ENCODE measurements at regions not wholly inside any gene's neighbourhood (a gene's known extent, or its start where the extent isn't known, plus 50 kb on each side); places are given as distances from the start of the nearest gene placed in this dataset.

DNA sequence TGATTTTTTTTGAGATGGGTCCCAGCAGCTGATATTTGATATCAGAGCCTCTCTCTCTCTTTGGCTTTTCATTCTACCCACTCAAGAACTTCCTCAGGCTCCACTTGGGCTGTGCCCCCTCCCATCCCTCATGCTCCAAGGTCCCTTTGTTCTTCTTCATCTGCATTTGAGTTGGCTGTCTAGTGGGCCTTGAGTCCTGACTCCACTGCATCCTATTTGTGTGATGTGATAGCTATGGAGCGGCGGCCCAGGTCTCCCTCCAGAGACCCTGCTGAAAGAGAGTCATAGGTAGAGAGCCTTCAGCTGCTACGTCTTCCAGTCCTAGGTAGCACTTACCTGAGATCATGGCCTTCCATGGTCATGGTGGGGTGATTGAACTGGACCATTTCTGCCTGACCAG lies 123.1 kb upstream of the VRK1 start:
- TF ChIP-seq, protein P1, sequence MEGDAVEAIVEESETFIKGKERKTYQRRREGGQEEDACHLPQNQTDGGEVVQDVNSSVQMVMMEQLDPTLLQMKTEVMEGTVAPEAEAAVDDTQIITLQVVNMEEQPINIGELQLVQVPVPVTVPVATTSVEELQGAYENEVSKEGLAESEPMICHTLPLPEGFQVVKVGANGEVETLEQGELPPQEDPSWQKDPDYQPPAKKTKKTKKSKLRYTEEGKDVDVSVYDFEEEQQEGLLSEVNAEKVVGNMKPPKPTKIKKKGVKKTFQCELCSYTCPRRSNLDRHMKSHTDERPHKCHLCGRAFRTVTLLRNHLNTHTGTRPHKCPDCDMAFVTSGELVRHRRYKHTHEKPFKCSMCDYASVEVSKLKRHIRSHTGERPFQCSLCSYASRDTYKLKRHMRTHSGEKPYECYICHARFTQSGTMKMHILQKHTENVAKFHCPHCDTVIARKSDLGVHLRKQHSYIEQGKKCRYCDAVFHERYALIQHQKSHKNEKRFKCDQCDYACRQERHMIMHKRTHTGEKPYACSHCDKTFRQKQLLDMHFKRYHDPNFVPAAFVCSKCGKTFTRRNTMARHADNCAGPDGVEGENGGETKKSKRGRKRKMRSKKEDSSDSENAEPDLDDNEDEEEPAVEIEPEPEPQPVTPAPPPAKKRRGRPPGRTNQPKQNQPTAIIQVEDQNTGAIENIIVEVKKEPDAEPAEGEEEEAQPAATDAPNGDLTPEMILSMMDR (conservative IDR thresholded peaks at IDR 0.05 in 1 of 2, IDR thresholded peaks at IDR 0.05 in 1 of 2; ENCODE audit: low read depth in 1 of 2, low read length in 2 of 2): no peak
- no peak for TF ChIP-seq EZH2 (IDR thresholded peaks at IDR 0.05; ENCODE audit: low read length, missing control alignments)
- no peak for DNase-seq (ENCODE audit: low read depth in 2 of 2)
- Histone ChIP-seq H3K9ac (ENCODE audit: insufficient read depth, low read length) (no peak overlapping the region), H3K36me3 (ENCODE audit: control insufficient read depth, insufficient read depth, low read length) (no peaks in the 10 kb centered on the region), H3K27ac (ENCODE audit: insufficient read depth, low read length) (no peak overlapping the region), H3K9me3 (ENCODE audit: control insufficient read depth, insufficient read depth, low read depth, low read length) (no peaks in the 10 kb centered on the region), H2AFZ (ENCODE audit: low read length) (no peak overlapping the region), H3K27me3 (ENCODE audit: control insufficient read depth, insufficient read depth, low read length) (no peaks in the 10 kb centered on the region), H3K4me2 (ENCODE audit: extremely low read depth, insufficient read depth, low read length) (no peak overlapping the region), H3K4me1 (ENCODE audit: control insufficient read depth, extremely low read depth, insufficient read depth, low read length) (no peaks in the 10 kb centered on the region), H4K20me1 (ENCODE audit: control insufficient read depth, extremely low read depth, insufficient read depth, low read length) (no peaks in the 10 kb centered on the region), H3K4me3 (replicated peaks in 1 of 4; ENCODE audit: control extremely low read depth in 1 of 4, insufficient read depth in 1 of 4, low read depth in 3 of 4, low read length in 4 of 4) (no peak overlapping the region), H3K79me2 (ENCODE audit: control insufficient read depth, insufficient read depth, low read length) (no peaks in the 10 kb centered on the region)

DNA sequence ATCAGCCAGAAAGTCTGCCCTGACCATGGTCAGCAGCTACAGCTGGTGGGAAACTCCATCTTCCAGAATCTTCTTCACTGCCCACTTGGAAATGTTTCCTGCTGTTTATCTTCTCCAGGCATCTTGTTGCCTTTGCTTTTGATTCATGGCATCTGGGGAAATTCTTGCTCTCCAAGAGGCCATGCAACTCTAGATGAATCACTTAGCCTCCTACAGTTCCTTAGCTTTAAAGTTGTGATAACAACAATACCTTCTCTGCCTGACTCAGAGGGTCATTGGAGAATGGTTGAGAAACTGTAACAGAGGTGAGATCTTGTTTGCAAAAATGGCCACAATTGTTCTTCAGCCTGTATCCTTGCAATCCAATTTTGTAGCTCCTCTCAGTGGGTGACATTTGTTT lies 121.0 kb upstream of the VRK1 start:
- H4K20me1 ChIP-seq (ENCODE audit: control insufficient read depth, extremely low read depth, insufficient read depth, low read length): no peaks in the 10 kb centered on the region
- H3K4me3 ChIP-seq (replicated peaks in 1 of 4; ENCODE audit: control extremely low read depth in 1 of 4, insufficient read depth in 1 of 4, low read depth in 3 of 4, low read length in 4 of 4): no peak overlapping the region
- H3K9ac ChIP-seq (ENCODE audit: insufficient read depth, low read length): no peak overlapping the region
- TF ChIP-seq, protein P1 (conservative IDR thresholded peaks at IDR 0.05 in 1 of 2, IDR thresholded peaks at IDR 0.05 in 1 of 2; ENCODE audit: low read depth in 1 of 2, low read length in 2 of 2): no peak
- no peak for TF ChIP-seq EZH2 (IDR thresholded peaks at IDR 0.05; ENCODE audit: low read length, missing control alignments)
- H3K27me3 ChIP-seq (ENCODE audit: control insufficient read depth, insufficient read depth, low read length): no peaks in the 10 kb centered on the region
- H2AFZ ChIP-seq (ENCODE audit: low read length): no peak overlapping the region
- no peaks in the 10 kb centered on the region for H3K36me3 ChIP-seq (ENCODE audit: control insufficient read depth, insufficient read depth, low read length)
- H3K4me2 ChIP-seq (ENCODE audit: extremely low read depth, insufficient read depth, low read length): no peak overlapping the region
- peak in 1 of 2 donors; percentile 48 for DNase-seq (ENCODE audit: low read depth in 2 of 2)
- no peaks in the 10 kb centered on the region for H3K79me2 ChIP-seq (ENCODE audit: control insufficient read depth, insufficient read depth, low read length)
- no peak overlapping the region for H3K27ac ChIP-seq (ENCODE audit: insufficient read depth, low read length)
- H3K4me1 ChIP-seq (ENCODE audit: control insufficient read depth, extremely low read depth, insufficient read depth, low read length): no peaks in the 10 kb centered on the region
- H3K9me3 ChIP-seq (ENCODE audit: control insufficient read depth, insufficient read depth, low read depth, low read length): no peaks in the 10 kb centered on the region

DNA sequence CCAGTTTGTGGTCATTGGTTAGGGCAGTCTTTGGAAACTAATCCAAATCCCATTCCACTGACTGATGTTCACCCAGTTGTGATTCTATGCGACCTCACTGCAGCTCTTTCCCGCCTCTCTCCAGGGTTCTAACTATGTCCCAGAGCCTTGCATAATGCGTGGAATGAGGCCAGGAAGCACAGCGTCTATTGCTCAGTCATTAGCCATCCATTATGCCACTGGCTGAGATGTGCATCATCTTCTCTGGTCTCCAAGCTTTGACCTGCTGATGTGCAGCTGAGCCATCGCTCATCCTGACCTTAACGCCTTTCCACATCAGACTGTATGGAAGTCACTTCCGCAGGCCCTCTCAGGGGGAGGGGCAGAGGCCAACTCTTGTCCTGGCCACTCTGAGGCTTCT lies 115.4 kb upstream of the VRK1 start:
- H2AFZ ChIP-seq (ENCODE audit: low read length): no peak overlapping the region
- no peak for TF ChIP-seq EZH2 (IDR thresholded peaks at IDR 0.05; ENCODE audit: low read length, missing control alignments)
- TF ChIP-seq, protein P1 (conservative IDR thresholded peaks at IDR 0.05 in 1 of 2, IDR thresholded peaks at IDR 0.05 in 1 of 2; ENCODE audit: low read depth in 1 of 2, low read length in 2 of 2): no peak
- no peaks in the 10 kb centered on the region for H3K79me2 ChIP-seq (ENCODE audit: control insufficient read depth, insufficient read depth, low read length)
- H3K9ac ChIP-seq (ENCODE audit: insufficient read depth, low read length): no peak overlapping the region
- no peaks in the 10 kb centered on the region for H4K20me1 ChIP-seq (ENCODE audit: control insufficient read depth, extremely low read depth, insufficient read depth, low read length)
- H3K4me1 ChIP-seq (ENCODE audit: control insufficient read depth, extremely low read depth, insufficient read depth, low read length): no peaks in the 10 kb centered on the region
- H3K4me2 ChIP-seq (ENCODE audit: extremely low read depth, insufficient read depth, low read length): no peak overlapping the region
- H3K36me3 ChIP-seq (ENCODE audit: control insufficient read depth, insufficient read depth, low read length): no peaks in the 10 kb centered on the region
- no peaks in the 10 kb centered on the region for H3K9me3 ChIP-seq (ENCODE audit: control insufficient read depth, insufficient read depth, low read depth, low read length)
- no peak overlapping the region for H3K4me3 ChIP-seq (replicated peaks in 1 of 4; ENCODE audit: control extremely low read depth in 1 of 4, insufficient read depth in 1 of 4, low read depth in 3 of 4, low read length in 4 of 4)
- peak in 1 of 2 donors; percentile 15 for DNase-seq (ENCODE audit: low read depth in 2 of 2)
- H3K27me3 ChIP-seq (ENCODE audit: control insufficient read depth, insufficient read depth, low read length): no peaks in the 10 kb centered on the region
- no peak overlapping the region for H3K27ac ChIP-seq (ENCODE audit: insufficient read depth, low read length)

Data from fibroblast of lung (primary cell).